RWPE1 (cell line): ENCODE measurements at regions not wholly inside any gene's neighbourhood (a gene's known extent, or its start where the extent isn't known, plus 50 kb on each side); places are given as distances from the start of the nearest gene placed in this dataset.

ENCODE experiments used
- CTCF ChIA-PET: fragments of 350-600 bp; sonication (Branson Sonifier 250); formaldehyde crosslinking; extraction: SDS; loops from one replicate; lab custom pipeline; 2021; lab: Yijun Ruan, JAX
- POLR2A ChIA-PET: fragments of 400-600 bp; formaldehyde crosslinking; extraction: SDS; loops from one replicate; lab custom pipeline; 2020; ENCODE audit warnings: antibody characterized with exemption; ENCODE audit not compliant: low non-redundant PET; lab: Yijun Ruan, JAX
- DNase-seq: peaks from one replicate; pipeline ENCODE4 v3.0.0; 2012; ENCODE audit warnings: low spot score
- H3K27ac ChIP-seq: fragments of 450-650 bp; 2 replicates; pipeline ENCODE4 v1.5.1; 2017
- TF ChIP-seq, protein P1 (sequence below): fragments of 450-650 bp; conservative IDR thresholded peaks from 2 replicates; pipeline ENCODE4 v1.5.1; 2017; ENCODE audit warnings: low read depth, mild to moderate bottlenecking

- no peak overlapping the region for H3K27ac ChIP-seq
- CTCF ChIA-PET = interaction anchor here (0.6 to 1.8 kb wide), 7 partner anchors 8 to 1382 kb away, joined by 3 to 6 read pairs (median 4); no protein-coding TSS in a partner anchor
- POLR2A ChIA-PET = no interaction called here
- DNase-seq = no peak
- TF ChIP-seq, protein P1, sequence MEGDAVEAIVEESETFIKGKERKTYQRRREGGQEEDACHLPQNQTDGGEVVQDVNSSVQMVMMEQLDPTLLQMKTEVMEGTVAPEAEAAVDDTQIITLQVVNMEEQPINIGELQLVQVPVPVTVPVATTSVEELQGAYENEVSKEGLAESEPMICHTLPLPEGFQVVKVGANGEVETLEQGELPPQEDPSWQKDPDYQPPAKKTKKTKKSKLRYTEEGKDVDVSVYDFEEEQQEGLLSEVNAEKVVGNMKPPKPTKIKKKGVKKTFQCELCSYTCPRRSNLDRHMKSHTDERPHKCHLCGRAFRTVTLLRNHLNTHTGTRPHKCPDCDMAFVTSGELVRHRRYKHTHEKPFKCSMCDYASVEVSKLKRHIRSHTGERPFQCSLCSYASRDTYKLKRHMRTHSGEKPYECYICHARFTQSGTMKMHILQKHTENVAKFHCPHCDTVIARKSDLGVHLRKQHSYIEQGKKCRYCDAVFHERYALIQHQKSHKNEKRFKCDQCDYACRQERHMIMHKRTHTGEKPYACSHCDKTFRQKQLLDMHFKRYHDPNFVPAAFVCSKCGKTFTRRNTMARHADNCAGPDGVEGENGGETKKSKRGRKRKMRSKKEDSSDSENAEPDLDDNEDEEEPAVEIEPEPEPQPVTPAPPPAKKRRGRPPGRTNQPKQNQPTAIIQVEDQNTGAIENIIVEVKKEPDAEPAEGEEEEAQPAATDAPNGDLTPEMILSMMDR = no peak
Observed at GRCh38 chr20:40441771-40442170, 247.3 kb downstream of the MAFB start.

DNA sequence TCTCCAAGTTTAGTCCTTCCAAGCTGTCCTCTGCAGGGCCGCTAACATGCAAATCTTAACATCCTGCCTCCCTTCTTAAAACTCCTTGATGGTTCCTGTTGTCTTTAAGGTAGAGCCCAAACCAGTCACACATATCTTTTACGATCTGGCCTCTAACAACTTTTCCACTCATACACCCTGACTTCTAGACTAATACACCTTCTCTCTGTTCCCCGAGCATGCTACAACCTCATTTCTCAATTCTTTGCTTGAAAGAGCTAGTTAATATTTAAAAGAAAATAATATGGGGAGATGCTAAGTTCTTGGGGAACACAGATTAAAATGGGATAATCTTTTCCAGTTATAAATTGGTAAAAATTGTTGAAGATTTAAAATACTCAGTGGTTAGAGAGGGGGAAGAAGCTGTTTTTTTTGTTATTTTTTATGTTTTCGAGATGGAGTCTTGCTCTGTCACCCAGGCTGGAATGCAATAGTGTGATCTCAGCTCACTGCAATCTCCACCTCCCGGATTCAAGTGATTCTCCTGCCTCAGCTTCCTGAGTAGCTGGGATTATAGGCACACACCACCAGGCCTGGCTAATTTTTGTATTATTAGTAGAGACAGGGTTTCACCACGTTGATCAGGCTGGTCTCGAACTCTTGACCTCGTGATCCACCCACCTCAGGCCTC lies 250.7 kb downstream of the MAFB start:
- H3K27ac ChIP-seq = no peak overlapping the region
- POLR2A ChIA-PET = no interaction called here
- CTCF ChIA-PET = no interaction called here

GRCh38 chr20:40436011-40436410 lies 253.0 kb downstream of the MAFB start:
- ChIA-PET CTCF (interaction anchor here (0.5 kb wide), 1 partner anchor 155 kb away, joined by 5 read pairs; no protein-coding TSS in a partner anchor), POLR2A (no interaction called here)
- H3K27ac ChIP-seq = no peak overlapping the region
- TF ChIP-seq, protein P1 = no peak
- DNase-seq = no peak

More for the DNA sequence above, 250.7 kb downstream of the MAFB start:
- no peak for DNase-seq
- TF ChIP-seq, protein P1 = no peak

DNA sequence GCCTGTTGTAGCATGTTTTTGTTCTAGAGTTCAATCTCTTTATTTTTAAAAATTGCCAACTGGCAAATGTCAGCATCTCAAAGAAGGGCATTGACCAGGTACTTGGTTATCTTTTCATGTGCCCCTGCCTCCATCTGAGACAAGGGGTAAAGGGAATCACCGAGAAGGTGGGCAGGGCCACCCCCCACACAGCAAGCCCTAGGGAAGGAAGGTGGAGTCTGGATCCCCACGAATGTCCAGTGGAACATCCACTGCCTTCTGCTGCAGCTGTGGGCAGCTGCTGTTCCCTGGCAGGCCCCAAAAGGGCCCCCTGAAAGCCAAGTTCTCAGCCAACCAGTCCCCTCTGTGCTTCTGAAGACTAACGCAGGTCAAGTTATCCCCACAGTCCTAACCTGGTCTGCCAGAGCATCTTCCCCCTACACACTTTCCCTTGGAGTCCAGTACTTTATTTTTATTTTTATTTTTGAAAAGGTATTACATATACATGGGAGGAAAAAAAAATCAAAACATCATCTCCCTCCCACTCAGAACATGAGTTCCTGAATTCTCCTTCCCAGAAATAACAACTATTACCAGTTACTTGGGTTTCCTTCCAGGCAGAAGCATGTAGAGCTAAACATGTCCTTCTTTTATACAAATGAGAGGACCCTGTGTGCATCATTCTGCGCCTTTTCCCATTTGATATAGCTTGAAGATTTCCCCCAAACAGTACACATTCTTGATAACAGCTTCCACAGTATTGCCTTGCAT lies 253.7 kb downstream of the MAFB start:
- no peak overlapping the region for H3K27ac ChIP-seq
- ChIA-PET CTCF (no interaction called here), POLR2A (no interaction called here)
- TF ChIP-seq, protein P1 = no peak
- DNase-seq = no peak

DNA sequence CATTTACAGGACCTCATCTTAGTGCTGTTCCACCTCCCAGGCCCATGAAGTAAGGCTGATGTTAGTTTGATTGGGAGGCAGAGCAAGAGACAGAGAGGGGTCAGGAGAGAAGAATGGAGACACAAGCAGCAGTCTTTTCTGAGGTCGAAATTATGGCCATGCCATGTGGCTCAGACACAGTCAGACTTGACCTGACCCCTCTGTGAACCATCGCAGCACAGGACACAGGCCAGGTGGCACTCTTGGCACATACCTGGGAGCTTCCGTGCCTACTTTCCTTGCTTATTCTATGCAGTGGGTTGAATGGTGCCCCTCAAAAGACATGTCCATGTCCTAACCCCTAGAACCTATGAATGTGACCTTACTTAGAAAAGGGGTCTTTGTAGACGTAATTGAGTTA lies 254.9 kb downstream of the MAFB start:
- ChIA-PET CTCF (interaction anchor here (0.6 to 1.5 kb wide), 3 partner anchors 8 to 1669 kb away, joined by 4 to 7 read pairs (median 4); no protein-coding TSS in a partner anchor), POLR2A (no interaction called here)
- DNase-seq = no peak
- no peak overlapping the region for H3K27ac ChIP-seq
- TF ChIP-seq, protein P1 = no peak

- no peak overlapping the region for H3K27ac ChIP-seq
- TF ChIP-seq, protein P1 = no peak
- ChIA-PET POLR2A (no interaction called here), CTCF (interaction anchor here (0.6 to 1.5 kb wide), 5 partner anchors 9 to 1669 kb away, joined by 3 to 7 read pairs (median 4); no protein-coding TSS in a partner anchor)
- no peak for DNase-seq
Observed at GRCh38 chr20:40433341-40433861, 255.6 kb downstream of the MAFB start.
